Testis (tissue), 2 donors: ENCODE measurements at regions not wholly inside any gene's neighbourhood (a gene's known extent, or its start where the extent isn't known, plus 50 kb on each side); places are given as distances from the start of the nearest gene placed in this dataset.

Source experiments
- DNase-seq: peaks from one replicate; pipeline ENCODE4 v3.0.0-alpha.2; 2019
- H3K27ac ChIP-seq, 2 donors: fragments of 200-600 bp; sonication (generic); one replicate each; pipeline ENCODE4 v1.5.1; 2019
- H3K27me3 ChIP-seq: fragments of 200-600 bp; sonication (generic); one replicate; pipeline ENCODE4 v1.5.1; 2019
- H3K36me3 ChIP-seq: fragments of 200-600 bp; sonication (generic); one replicate; pipeline ENCODE4 v1.5.1; 2017; ENCODE audit warnings: low read depth; ENCODE audit errors: missing control alignments
- H3K4me1 ChIP-seq: fragments of 200-600 bp; sonication (generic); one replicate; pipeline ENCODE4 v1.5.1; 2019
- H3K4me3 ChIP-seq, 2 donors: fragments of 200-600 bp; sonication (generic); one replicate each; pipeline ENCODE4 v1.5.1; 2017 to 2019
- H3K9me3 ChIP-seq: fragments of 200-600 bp; sonication (generic); one replicate; pipeline ENCODE4 v1.5.1; 2017
- CTCF ChIP-seq, 3 experiments: fragments of 450-650 bp in 2 of 3; fragments of 200-600 bp in 1 of 3; sonication (generic) in 1 of 3; IDR thresholded peaks; one replicate each; pipeline ENCODE4 v1.5.1; 2016 to 2019; ENCODE audit warnings: antibody characterized with exemption in 3 of 3, mild to moderate bottlenecking in 2 of 3, moderate library complexity in 1 of 3
- POLR2A ChIP-seq: fragments of 450-650 bp; IDR thresholded peaks from one replicate; pipeline ENCODE4 v1.6.1; 2017; ENCODE audit warnings: antibody characterized with exemption, mild to moderate bottlenecking, moderate library complexity
- WGBS, 2 donors: methylation state at CpG; one replicate each; pipeline ENCODE4 v1.1.5; 2018; 5-methylcytosine and 5-hydroxymethylcytosine counted together
- intact Hi-C: fragments of 100-400 bp; cut with DNase I; formaldehyde crosslinking; loops from one replicate; pipeline ENCODE4 v1.15.1; 2023; ENCODE audit warnings: low total_unique reads

GRCh38 chr11:70790671-70791300 lies 392.5 kb downstream of the CTTN start:
- Histone ChIP-seq H3K27me3 (no peaks in the 10 kb centered on the region), H3K4me1 (no peaks in the 10 kb centered on the region), H3K4me3 (no peak overlapping the region), H3K27ac (no peak overlapping the region), H3K9me3 (no peaks in the 10 kb centered on the region), H3K36me3 (no peaks in the 10 kb centered on the region)
- no peak for DNase-seq
- 85 to 88% methylated on average over 12 of the region's 12 CpGs for WGBS, 2 donors
- intact Hi-C loops, result no loop called here
- TF ChIP-seq CTCF (IDR thresholded peaks at IDR 0.05) (no peak), POLR2A (no peak)

DNA sequence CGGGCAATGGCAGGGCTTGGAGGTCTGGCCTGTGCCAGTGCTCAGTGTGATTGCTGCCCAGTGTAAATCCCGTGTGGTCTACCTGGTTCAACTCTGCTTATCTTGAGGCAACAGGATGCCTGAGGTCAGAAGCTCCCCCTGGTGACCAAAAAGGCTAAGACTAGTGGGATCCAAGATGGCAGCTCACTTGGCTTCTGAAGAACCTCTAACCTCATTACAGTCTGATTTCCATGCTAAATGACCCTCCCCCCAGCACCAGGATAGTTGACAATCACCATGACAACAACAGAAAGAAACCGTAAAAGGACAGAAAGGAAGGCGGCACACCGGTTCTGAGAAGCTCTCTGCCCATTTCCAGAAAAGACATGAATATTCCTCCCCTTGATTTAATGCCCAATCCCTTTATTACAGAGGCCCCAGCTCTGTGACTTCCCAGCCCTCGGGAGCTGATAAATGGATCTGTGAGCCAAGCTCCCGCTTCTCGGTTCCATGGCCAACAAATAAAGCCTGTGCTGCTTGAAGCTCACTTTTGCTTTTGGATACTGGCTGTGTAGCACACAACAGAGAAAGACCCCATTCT lies 398.4 kb downstream of the CTTN start:
- intact Hi-C loops, result no loop called here
- Histone ChIP-seq H3K4me3 (no peak overlapping the region), H3K4me1 (no peaks in the 10 kb centered on the region), H3K36me3 (no peaks in the 10 kb centered on the region), H3K27ac (no peak overlapping the region), H3K9me3 (no peaks in the 10 kb centered on the region), H3K27me3 (no peaks in the 10 kb centered on the region)
- DNase-seq, result no peak
- TF ChIP-seq POLR2A (no peak), CTCF (IDR thresholded peaks at IDR 0.05) (no peak)
- 90 to 94% methylated on average over 8 of the region's 8 CpGs for WGBS, 2 donors

GRCh38 chr11:70798296-70798695 lies 400.0 kb downstream of the CTTN start:
- TF ChIP-seq CTCF (IDR thresholded peaks at IDR 0.05) (no peak), POLR2A (no peak)
- H3K27ac ChIP-seq, result no peak overlapping the region
- no peaks in the 10 kb centered on the region for H3K27me3 ChIP-seq
- no peak overlapping the region for H3K4me3 ChIP-seq
- DNase-seq, result no peak
- WGBS, 2 donors, result 90 to 93% methylated on average over 26 of the region's 26 CpGs
- no peaks in the 10 kb centered on the region for H3K4me1 ChIP-seq
- intact Hi-C loops, result no loop called here
- no peaks in the 10 kb centered on the region for H3K9me3 ChIP-seq
- H3K36me3 ChIP-seq, result no peaks in the 10 kb centered on the region

- TF ChIP-seq CTCF (IDR thresholded peaks at IDR 0.05), result no peak
- no peak for TF ChIP-seq POLR2A
- Histone ChIP-seq H3K36me3 (no peaks in the 10 kb centered on the region), H3K27me3 (no peaks in the 10 kb centered on the region), H3K4me3 (no peak overlapping the region), H3K4me1 (peaks cover 4% of the 10 kb centered on the region), H3K9me3 (no peaks in the 10 kb centered on the region), H3K27ac (no peak overlapping the region)
- intact Hi-C loops, result no loop called here
- DNase-seq, result no peak
- WGBS, 2 donors, result 79 to 83% methylated on average over 6 of the region's 6 CpGs
Measured at GRCh38 chr11:70799386-70799785, 401.1 kb downstream of the CTTN start.

DNA sequence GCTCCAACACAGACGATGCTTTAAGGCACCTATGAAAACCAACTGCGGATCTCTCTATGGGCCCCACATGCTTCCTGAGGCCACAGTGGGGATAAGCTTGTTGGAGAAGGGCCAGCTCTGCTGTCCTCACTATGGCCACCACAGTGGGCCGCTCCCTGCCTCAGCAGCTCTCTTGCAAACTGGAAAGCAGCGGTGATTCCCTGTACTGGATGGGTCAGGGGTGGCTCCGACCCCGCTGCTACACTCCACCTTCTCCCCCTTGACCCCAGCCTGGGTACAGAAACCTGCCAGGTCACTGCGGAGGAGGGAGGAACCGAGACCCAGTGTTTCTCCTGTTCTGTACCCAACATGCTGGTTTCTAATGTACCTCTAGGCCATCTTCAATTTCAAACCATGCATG lies 403.9 kb downstream of the CTTN start:
- Histone ChIP-seq H3K4me3 (no peak overlapping the region), H3K27me3 (no peaks in the 10 kb centered on the region), H3K9me3 (no peaks in the 10 kb centered on the region), H3K27ac (no peak overlapping the region), H3K4me1 (peaks cover 4% of the 10 kb centered on the region), H3K36me3 (no peaks in the 10 kb centered on the region)
- TF ChIP-seq POLR2A (no peak), CTCF (IDR thresholded peaks at IDR 0.05) (no peak)
- DNase-seq, result no peak
- intact Hi-C loops, result no loop called here
- 95 to 98% methylated on average over 8 of the region's 8 CpGs for WGBS, 2 donors
